ENCODE measurements at regions not wholly inside any gene's neighbourhood (a gene's known extent, or its start where the extent isn't known, plus 50 kb on each side); places are given as distances from the start of the nearest gene placed in this dataset.

DNA sequence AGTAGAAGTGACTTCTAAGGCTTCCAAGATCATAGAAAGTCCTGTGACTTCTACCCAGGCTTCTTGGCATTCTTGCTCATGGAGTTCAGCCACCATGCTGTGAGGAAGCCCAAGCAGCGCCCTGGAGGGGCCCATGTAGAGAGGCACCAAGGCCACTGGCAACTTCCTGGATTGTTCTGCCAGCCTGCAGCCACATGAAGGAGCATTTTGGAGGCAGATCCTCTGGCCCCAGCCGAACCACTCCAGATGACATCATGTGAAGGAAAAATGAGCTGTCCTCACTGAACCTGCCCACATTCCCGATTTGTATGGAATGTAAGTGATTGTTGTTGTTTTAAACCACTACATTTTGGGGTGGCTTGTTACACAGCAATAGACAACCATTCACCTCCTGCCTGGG is 51.5 kb upstream of the MNX1 start:
- no peak overlapping the region for H3K27ac Mint-ChIP-seq
- H3K4me1 Mint-ChIP-seq (ENCODE audit: unreplicated experiment) = no peaks in the 10 kb centered on the region
- no peak for DNase-seq (ENCODE audit: extremely low spot score, unreplicated experiment)
- H3K27me3 Mint-ChIP-seq = peaks cover 34% of the 10 kb centered on the region
- TF ChIP-seq, protein P1, sequence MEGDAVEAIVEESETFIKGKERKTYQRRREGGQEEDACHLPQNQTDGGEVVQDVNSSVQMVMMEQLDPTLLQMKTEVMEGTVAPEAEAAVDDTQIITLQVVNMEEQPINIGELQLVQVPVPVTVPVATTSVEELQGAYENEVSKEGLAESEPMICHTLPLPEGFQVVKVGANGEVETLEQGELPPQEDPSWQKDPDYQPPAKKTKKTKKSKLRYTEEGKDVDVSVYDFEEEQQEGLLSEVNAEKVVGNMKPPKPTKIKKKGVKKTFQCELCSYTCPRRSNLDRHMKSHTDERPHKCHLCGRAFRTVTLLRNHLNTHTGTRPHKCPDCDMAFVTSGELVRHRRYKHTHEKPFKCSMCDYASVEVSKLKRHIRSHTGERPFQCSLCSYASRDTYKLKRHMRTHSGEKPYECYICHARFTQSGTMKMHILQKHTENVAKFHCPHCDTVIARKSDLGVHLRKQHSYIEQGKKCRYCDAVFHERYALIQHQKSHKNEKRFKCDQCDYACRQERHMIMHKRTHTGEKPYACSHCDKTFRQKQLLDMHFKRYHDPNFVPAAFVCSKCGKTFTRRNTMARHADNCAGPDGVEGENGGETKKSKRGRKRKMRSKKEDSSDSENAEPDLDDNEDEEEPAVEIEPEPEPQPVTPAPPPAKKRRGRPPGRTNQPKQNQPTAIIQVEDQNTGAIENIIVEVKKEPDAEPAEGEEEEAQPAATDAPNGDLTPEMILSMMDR (conservative IDR thresholded peaks at IDR 0.05) = no peak
- no peak overlapping the region for H3K4me3 Mint-ChIP-seq
- H3K36me3 Mint-ChIP-seq = no peaks in the 10 kb centered on the region
- H3K9me3 Mint-ChIP-seq = peaks cover 17% of the 10 kb centered on the region

DNA sequence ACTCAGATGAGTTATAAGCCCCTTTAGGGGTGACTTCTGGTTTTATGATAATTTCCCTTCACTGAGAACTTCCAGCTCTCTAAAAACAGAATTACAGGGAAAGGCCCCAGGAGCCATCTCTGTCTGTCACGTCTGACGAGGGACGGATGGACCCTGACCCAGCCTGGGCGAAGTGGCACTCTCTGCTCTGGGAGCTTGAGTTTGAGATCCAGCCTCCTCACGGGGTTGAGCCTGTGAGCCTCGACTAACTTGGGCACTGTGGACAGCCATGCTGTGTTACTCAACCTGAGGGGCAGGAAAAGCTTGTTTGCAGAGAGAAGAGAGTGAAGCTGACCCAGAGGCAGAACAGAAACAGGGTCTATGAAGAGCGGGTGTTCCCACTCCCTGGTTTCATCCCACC is 54.6 kb upstream of the MNX1 start:
- Mint-ChIP-seq H3K27ac (no peak overlapping the region), H3K4me3 (no peak overlapping the region), H3K36me3 (no peaks in the 10 kb centered on the region), H3K27me3 (peaks cover 44% of the 10 kb centered on the region), H3K4me1 (ENCODE audit: unreplicated experiment) (no peaks in the 10 kb centered on the region), H3K9me3 (peaks cover 19% of the 10 kb centered on the region)
- TF ChIP-seq, protein P1 (conservative IDR thresholded peaks at IDR 0.05) = no peak
- DNase-seq (ENCODE audit: extremely low spot score, unreplicated experiment) = no peak

DNA sequence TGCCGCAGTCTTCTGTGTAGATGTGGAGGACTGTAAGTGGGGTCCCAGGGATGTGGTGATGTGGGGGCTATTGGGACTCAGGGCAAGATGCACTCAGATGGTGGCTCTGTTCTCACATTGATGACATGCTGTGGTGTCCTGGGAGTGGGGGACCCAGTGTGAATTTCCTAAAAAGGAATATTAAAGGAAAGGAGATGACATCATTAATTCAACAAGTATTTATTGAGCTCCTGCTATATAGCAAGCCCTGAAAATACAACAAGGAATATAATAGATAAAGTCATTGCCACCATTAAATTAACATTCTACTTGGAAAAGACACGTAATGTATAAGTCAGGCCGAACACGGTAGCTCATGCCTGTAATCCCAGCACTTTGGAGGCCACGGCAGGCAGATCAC is 61.9 kb upstream of the MNX1 start:
- no peaks in the 10 kb centered on the region for H3K9me3 Mint-ChIP-seq
- no peak overlapping the region for H3K4me3 Mint-ChIP-seq
- H3K36me3 Mint-ChIP-seq = no peaks in the 10 kb centered on the region
- TF ChIP-seq, protein P1 (conservative IDR thresholded peaks at IDR 0.05) = no peak
- no peak for DNase-seq (ENCODE audit: extremely low spot score, unreplicated experiment)
- H3K4me1 Mint-ChIP-seq (ENCODE audit: unreplicated experiment) = no peaks in the 10 kb centered on the region
- H3K27me3 Mint-ChIP-seq = peaks cover 69% of the 10 kb centered on the region
- H3K27ac Mint-ChIP-seq = no peak overlapping the region

DNA sequence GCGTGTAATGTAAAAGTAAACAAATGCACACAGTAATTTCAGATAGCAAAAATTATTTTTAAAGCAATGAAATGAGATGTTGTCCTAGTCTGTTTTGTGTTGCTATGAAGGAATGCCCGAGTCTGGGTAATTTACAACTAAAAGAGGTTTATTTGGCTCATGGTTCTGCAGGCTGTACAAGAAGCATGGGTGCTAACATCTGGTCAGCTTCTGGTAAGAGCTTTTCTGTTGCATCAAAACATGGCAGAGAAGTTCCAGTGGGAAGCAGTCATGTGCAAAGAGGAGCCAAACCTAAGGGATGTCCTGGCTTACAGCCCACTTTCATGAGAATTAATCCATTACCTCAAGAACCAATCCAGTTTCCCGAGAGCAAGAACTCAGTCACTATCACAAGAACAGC is 62.9 kb upstream of the MNX1 start:
- Mint-ChIP-seq H3K4me3 (no peak overlapping the region), H3K27ac (no peak overlapping the region), H3K27me3 (peaks cover 73% of the 10 kb centered on the region), H3K9me3 (no peaks in the 10 kb centered on the region), H3K4me1 (ENCODE audit: unreplicated experiment) (no peaks in the 10 kb centered on the region), H3K36me3 (no peaks in the 10 kb centered on the region)
- no peak for DNase-seq (ENCODE audit: extremely low spot score, unreplicated experiment)
- TF ChIP-seq, protein P1 (conservative IDR thresholded peaks at IDR 0.05) = no peak

DNA sequence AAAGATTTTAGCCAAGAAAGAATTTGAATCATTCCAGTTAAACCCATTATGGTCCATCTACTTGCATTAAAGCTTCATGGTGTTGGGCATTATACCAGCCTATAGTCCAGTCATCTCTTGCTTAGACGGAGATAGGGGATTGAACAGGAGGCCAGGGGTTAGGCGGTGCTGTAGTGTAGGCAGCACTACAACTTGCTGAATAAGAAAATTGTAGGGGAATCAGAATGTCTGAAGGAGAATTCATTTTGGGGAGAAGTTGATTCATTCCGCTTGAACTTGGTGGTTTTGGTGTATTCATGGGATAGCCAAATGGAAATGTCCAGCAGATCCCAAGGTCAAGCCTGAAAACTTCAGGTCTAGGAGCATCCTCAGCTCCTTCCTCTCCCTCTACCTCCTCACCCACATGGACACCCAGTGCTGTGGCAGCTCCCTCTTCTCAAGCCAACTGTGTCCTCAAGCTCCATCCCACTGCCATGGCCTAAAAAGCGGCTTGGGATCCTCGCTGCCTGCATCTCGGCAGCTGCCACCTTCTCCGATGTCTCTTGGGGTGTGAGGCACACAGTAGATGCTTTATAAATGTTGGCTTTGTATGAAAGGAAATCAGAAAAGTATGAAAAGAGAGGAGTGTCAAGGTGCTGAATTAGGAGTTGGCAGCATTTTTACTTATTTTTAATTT is 63.6 kb upstream of the MNX1 start:
- H3K27me3 Mint-ChIP-seq = peaks cover 75% of the 10 kb centered on the region
- no peaks in the 10 kb centered on the region for H3K36me3 Mint-ChIP-seq
- no peaks in the 10 kb centered on the region for H3K9me3 Mint-ChIP-seq
- H3K4me3 Mint-ChIP-seq = no peak overlapping the region
- TF ChIP-seq, protein P1 (conservative IDR thresholded peaks at IDR 0.05) = no peak
- H3K27ac Mint-ChIP-seq = no peak overlapping the region
- H3K4me1 Mint-ChIP-seq (ENCODE audit: unreplicated experiment) = no peaks in the 10 kb centered on the region
- no peak for DNase-seq (ENCODE audit: extremely low spot score, unreplicated experiment)

DNA sequence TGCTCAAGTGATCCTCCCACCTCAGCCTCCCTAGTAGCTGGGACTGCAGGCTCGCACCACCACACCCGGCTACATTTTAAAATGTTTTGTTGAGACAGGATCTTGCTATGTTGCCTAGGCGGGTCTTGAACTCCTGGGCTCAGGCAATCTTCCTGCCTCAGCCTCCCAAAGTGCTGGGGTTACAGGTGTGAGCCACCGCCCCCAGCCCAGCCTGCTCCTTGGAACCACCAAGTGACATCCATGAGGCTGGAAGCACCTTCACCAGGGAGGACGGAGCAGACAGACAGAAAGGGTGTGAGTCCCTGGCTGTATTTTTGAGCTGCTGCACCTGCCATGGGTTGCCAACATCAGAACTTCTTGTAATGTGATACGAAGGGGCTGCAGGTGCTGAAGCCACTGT is 62.3 kb upstream of the UBE3C start:
- H3K27me3 Mint-ChIP-seq = peaks cover 73% of the 10 kb centered on the region
- no peak for DNase-seq (ENCODE audit: extremely low spot score, unreplicated experiment)
- H3K36me3 Mint-ChIP-seq = no peaks in the 10 kb centered on the region
- H3K4me3 Mint-ChIP-seq = no peak overlapping the region
- H3K4me1 Mint-ChIP-seq (ENCODE audit: unreplicated experiment) = no peaks in the 10 kb centered on the region
- TF ChIP-seq, protein P1 (conservative IDR thresholded peaks at IDR 0.05) = no peak
- no peaks in the 10 kb centered on the region for H3K9me3 Mint-ChIP-seq
- H3K27ac Mint-ChIP-seq = no peak overlapping the region
